K562 (cell line): ENCODE measurements at regions not wholly inside any gene's neighbourhood (a gene's known extent, or its start where the extent isn't known, plus 50 kb on each side); places are given as distances from the start of the nearest gene placed in this dataset.

ENCODE experiments used
- CTBP1 ChIP-seq: fragments of 450-650 bp; IDR thresholded peaks from 2 replicates; pipeline ENCODE4 v1.6.1; 2016; ENCODE audit warnings: borderline replicate concordance
- FOS ChIP-seq: IDR thresholded peaks from 3 replicates; pipeline ENCODE4 v1.6.1; 2011; ENCODE audit not compliant: insufficient read length; ENCODE audit errors: extremely low read depth
- HOXB6 ChIP-seq: fragments of 250-450 bp; sonication (Bioruptor Pico); IDR thresholded peaks from 2 replicates; pipeline ENCODE4 v1.5.1; 2022; ENCODE audit warnings: mild to moderate bottlenecking, borderline replicate concordance
- IFI16 ChIP-seq: fragments of 250-450 bp; sonication (Bioruptor Pico); IDR thresholded peaks from 2 replicates; pipeline ENCODE4 v2.1.2; 2022; ENCODE audit warnings: mild to moderate bottlenecking, inconsistent platforms
- KDM4B ChIP-seq, 2 experiments: fragments of 450-650 bp in 1 of 2; sonication (generic) in 1 of 2; IDR thresholded peaks; 2 replicates each; pipeline ENCODE4 v1.6.1; 2016 to 2017; ENCODE audit warnings: borderline replicate concordance in 2 of 2, antibody characterized with exemption in 1 of 2, low read depth in 1 of 2, mild to moderate bottlenecking in 1 of 2
- NBN ChIP-seq: fragments of 450-650 bp; IDR thresholded peaks from 2 replicates; pipeline ENCODE4 v1.6.1; 2016; ENCODE audit warnings: low read depth, mild to moderate bottlenecking
- NFXL1 ChIP-seq: fragments of 450-650 bp; formaldehyde crosslinking; IDR thresholded peaks from 2 replicates; pipeline ENCODE4 v1.4.0; 2021; ENCODE audit warnings: mild to moderate bottlenecking
- POLR3A ChIP-seq: IDR thresholded peaks from 2 replicates; pipeline ENCODE4 v1.6.1; 2011; ENCODE audit warnings: borderline replicate concordance, mild to moderate bottlenecking, moderate library complexity; ENCODE audit not compliant: insufficient read length, insufficient read depth; ENCODE audit errors: extremely low read depth
- RBM39 ChIP-seq: fragments of 200-400 bp; formaldehyde crosslinking; optimal IDR thresholded peaks from 2 replicates; pipeline ENCODE3; 2018; ENCODE audit warnings: low read depth, low read length
- TBP ChIP-seq: optimal IDR thresholded peaks from 2 replicates; pipeline ENCODE3; 2011; ENCODE audit warnings: low read depth, low read length, improper control_type of control experiment
- U2AF1 ChIP-seq: fragments of 200-400 bp; formaldehyde crosslinking; optimal IDR thresholded peaks from 2 replicates; pipeline ENCODE3; 2017; ENCODE audit warnings: mild to moderate bottlenecking, low read depth, low read length, moderate library complexity
- ZNF384 ChIP-seq: IDR thresholded peaks from 2 replicates; pipeline ENCODE4 v1.6.1; 2012; ENCODE audit warnings: low read depth, low read length, improper control_type of control experiment
- TF ChIP-seq, protein P1 (sequence below): fragments of 450-650 bp; IDR thresholded peaks from 2 replicates; pipeline ENCODE4 v1.6.1; 2016; ENCODE audit warnings: antibody characterized with exemption
- TF ChIP-seq, protein P2 (sequence below): fragments of 450-650 bp; IDR thresholded peaks from 2 replicates; pipeline ENCODE4 v1.7.1; 2018; ENCODE audit warnings: mild to moderate bottlenecking, low read depth; ENCODE audit not compliant: partially characterized antibody
- TF ChIP-seq, protein P3 (sequence below): sonication (generic); formaldehyde crosslinking; IDR thresholded peaks from 2 replicates; pipeline ENCODE4 v1.8.0; 2023; ENCODE audit warnings: missing genetic modification reagents, mild to moderate bottlenecking, borderline replicate concordance
- TF ChIP-seq, protein P4 (sequence below), 2 experiments: fragments of 450-650 bp in 1 of 2; sonication (generic) in 1 of 2; formaldehyde crosslinking in 1 of 2; IDR thresholded peaks in 1 of 2; conservative IDR thresholded peaks in 1 of 2; 2 replicates each; pipeline versions ENCODE4 v1.6.1 to v1.8.1; 2016 to 2023; ENCODE audit warnings: mild to moderate bottlenecking in 2 of 2, moderate library complexity in 2 of 2, inconsistent platforms in 1 of 2, missing genetic modification reagents in 1 of 2

DNA sequence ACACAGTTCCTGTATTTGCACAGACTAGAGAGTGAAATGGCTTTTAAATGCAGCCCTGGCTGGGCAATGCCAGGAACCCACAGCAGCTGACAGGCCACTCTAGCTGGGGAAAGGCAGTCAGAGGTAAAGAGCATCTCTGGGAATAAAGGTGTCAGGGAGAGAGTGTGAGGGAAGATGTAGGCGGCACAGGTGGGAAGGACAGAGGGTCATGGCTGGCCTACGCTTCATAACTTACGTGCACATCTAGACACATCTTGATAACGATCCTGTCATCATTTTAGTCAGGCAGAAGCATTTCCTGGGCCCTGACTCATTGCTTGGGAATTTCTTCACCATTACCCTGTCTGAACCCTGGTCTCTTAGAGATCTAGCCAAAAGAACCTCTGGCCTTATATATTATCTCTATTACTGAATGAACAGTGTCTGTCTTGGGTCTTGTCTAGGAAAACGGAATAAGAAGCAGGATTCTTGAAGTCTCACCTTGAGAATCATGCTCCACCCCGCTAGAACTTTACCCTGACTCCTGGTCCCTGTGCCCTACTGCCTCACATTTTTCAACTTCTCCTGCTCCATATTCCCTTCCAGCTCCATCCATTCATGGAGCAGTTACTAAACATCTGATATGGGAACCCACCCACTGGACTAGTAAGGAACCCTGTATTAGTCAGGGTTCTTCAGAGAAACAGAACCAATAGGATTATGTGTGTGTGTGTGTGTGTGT lies 106.4 kb upstream of the ELL2 start (continued):
- TF ChIP-seq HOXB6 (CRISPR knock-in tag): peak; percentile 20; the same call in 1 of the 2 replicates
- no peak for TF ChIP-seq U2AF1
- TF ChIP-seq ZNF384: 0 out of 2 replicates have a peak, but pooled peaks have one; percentile 6
- no peak for TF ChIP-seq IFI16 (CRISPR knock-in tag)
- TF ChIP-seq, protein P1, sequence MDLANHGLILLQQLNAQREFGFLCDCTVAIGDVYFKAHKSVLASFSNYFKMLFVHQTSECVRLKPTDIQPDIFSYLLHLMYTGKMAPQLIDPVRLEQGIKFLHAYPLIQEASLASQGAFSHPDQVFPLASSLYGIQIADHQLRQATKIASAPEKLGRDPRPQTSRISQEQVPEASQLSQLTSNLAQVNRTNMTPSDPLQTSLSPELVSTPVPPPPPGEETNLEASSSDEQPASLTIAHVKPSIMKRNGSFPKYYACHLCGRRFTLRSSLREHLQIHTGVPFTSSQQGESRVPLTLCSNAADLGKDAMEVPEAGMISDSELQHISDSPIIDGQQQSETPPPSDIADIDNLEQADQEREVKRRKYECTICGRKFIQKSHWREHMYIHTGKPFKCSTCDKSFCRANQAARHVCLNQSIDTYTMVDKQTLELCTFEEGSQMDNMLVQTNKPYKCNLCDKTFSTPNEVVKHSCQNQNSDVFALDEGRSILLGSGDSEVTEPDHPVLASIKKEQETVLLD: no peak
- TF ChIP-seq NFXL1 (CRISPR knock-in tag): 0 out of 2 replicates have a peak, but pooled peaks have one; percentile 51
- TF ChIP-seq RBM39: no peak
- peak; percentile 94 for TF ChIP-seq TBP
- no peak for TF ChIP-seq NBN
- TF ChIP-seq, protein P2, sequence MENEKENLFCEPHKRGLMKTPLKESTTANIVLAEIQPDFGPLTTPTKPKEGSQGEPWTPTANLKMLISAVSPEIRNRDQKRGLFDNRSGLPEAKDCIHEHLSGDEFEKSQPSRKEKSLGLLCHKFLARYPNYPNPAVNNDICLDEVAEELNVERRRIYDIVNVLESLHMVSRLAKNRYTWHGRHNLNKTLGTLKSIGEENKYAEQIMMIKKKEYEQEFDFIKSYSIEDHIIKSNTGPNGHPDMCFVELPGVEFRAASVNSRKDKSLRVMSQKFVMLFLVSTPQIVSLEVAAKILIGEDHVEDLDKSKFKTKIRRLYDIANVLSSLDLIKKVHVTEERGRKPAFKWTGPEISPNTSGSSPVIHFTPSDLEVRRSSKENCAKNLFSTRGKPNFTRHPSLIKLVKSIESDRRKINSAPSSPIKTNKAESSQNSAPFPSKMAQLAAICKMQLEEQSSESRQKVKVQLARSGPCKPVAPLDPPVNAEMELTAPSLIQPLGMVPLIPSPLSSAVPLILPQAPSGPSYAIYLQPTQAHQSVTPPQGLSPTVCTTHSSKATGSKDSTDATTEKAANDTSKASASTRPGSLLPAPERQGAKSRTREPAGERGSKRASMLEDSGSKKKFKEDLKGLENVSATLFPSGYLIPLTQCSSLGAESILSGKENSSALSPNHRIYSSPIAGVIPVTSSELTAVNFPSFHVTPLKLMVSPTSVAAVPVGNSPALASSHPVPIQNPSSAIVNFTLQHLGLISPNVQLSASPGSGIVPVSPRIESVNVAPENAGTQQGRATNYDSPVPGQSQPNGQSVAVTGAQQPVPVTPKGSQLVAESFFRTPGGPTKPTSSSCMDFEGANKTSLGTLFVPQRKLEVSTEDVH: no peak
- peak; percentile 19 for TF ChIP-seq FOS
- TF ChIP-seq CTBP1: peak; percentile 84
- TF ChIP-seq, protein P3, sequence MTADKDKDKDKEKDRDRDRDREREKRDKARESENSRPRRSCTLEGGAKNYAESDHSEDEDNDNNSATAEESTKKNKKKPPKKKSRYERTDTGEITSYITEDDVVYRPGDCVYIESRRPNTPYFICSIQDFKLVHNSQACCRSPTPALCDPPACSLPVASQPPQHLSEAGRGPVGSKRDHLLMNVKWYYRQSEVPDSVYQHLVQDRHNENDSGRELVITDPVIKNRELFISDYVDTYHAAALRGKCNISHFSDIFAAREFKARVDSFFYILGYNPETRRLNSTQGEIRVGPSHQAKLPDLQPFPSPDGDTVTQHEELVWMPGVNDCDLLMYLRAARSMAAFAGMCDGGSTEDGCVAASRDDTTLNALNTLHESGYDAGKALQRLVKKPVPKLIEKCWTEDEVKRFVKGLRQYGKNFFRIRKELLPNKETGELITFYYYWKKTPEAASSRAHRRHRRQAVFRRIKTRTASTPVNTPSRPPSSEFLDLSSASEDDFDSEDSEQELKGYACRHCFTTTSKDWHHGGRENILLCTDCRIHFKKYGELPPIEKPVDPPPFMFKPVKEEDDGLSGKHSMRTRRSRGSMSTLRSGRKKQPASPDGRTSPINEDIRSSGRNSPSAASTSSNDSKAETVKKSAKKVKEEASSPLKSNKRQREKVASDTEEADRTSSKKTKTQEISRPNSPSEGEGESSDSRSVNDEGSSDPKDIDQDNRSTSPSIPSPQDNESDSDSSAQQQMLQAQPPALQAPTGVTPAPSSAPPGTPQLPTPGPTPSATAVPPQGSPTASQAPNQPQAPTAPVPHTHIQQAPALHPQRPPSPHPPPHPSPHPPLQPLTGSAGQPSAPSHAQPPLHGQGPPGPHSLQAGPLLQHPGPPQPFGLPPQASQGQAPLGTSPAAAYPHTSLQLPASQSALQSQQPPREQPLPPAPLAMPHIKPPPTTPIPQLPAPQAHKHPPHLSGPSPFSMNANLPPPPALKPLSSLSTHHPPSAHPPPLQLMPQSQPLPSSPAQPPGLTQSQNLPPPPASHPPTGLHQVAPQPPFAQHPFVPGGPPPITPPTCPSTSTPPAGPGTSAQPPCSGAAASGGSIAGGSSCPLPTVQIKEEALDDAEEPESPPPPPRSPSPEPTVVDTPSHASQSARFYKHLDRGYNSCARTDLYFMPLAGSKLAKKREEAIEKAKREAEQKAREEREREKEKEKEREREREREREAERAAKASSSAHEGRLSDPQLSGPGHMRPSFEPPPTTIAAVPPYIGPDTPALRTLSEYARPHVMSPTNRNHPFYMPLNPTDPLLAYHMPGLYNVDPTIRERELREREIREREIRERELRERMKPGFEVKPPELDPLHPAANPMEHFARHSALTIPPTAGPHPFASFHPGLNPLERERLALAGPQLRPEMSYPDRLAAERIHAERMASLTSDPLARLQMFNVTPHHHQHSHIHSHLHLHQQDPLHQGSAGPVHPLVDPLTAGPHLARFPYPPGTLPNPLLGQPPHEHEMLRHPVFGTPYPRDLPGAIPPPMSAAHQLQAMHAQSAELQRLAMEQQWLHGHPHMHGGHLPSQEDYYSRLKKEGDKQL (CRISPR knock-in tag): no peak
- TF ChIP-seq KDM4B (IDR thresholded peaks at IDR 0.05; ENCODE audit: borderline replicate concordance in 2 of 2, low read depth in 1 of 2): peak in 1 of 2 experiments; percentile 41; a peak in 1 of 4 replicates
- no peak for TF ChIP-seq POLR3A
- TF ChIP-seq, protein P4, sequence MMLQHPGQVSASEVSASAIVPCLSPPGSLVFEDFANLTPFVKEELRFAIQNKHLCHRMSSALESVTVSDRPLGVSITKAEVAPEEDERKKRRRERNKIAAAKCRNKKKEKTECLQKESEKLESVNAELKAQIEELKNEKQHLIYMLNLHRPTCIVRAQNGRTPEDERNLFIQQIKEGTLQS (IDR thresholded peaks at IDR 0.05): peak; percentile 81
- TF ChIP-seq, protein P4 (CRISPR knock-in tag; conservative IDR thresholded peaks at IDR 0.05): no peak
